ENCODE measurements at regions not wholly inside any gene's neighbourhood (a gene's known extent, or its start where the extent isn't known, plus 50 kb on each side); places are given as distances from the start of the nearest gene placed in this dataset.

- no peak overlapping the region for H3K4me3 ChIP-seq (ENCODE audit: control insufficient read depth in 2 of 3, extremely low read depth in 1 of 3, insufficient read depth in 2 of 3, low read depth in 1 of 3, low read length in 3 of 3)
- H3K27ac ChIP-seq (ENCODE audit: control insufficient read depth, insufficient read depth, low read length): no peak overlapping the region
- DNase-seq (ENCODE audit: low read depth, low spot score): no peak
- no peak for TF ChIP-seq EZH2 (IDR thresholded peaks at IDR 0.05; ENCODE audit: low read length)
- TF ChIP-seq CTCF (optimal IDR thresholded peaks at IDR 0.05 in 1 of 3, IDR thresholded peaks at IDR 0.05 in 1 of 3, conservative IDR thresholded peaks at IDR 0.05 in 1 of 3; ENCODE audit: extremely low read depth in 1 of 3, insufficient read depth in 2 of 3, low read length in 3 of 3): no peak
- no peaks in the 10 kb centered on the region for H3K9me1 ChIP-seq (ENCODE audit: control insufficient read depth, extremely low read depth, insufficient read depth, low read length)
- H3K9me3 ChIP-seq (ENCODE audit: control insufficient read depth, low read depth, low read length): no peaks in the 10 kb centered on the region
- H3K27me3 ChIP-seq (ENCODE audit: control insufficient read depth, extremely low read depth, insufficient read depth, low read length): no peaks in the 10 kb centered on the region
- H3K4me2 ChIP-seq (ENCODE audit: control insufficient read depth, extremely low read depth, insufficient read depth, low read depth, low read length): no peak overlapping the region
- no peaks in the 10 kb centered on the region for H3K4me1 ChIP-seq (ENCODE audit: control insufficient read depth, extremely low read depth, insufficient read depth, low read length)
- H3K36me3 ChIP-seq (ENCODE audit: control insufficient read depth in 2 of 2, extremely low read depth in 1 of 2, insufficient read depth in 2 of 2, low read length in 2 of 2): no peaks in the 10 kb centered on the region
- FAIRE-seq: no peak
- H3K9ac ChIP-seq (ENCODE audit: control insufficient read depth, extremely low read depth, insufficient read depth, low read length): no peak overlapping the region
- dilution Hi-C loops (cut with MboI; ENCODE audit: extremely low pct_ligation_motif_present, low sequenced_read_pairs): no loop called here
- no peak overlapping the region for H2AFZ ChIP-seq (ENCODE audit: control insufficient read depth, low read length)
- H4K20me1 ChIP-seq (ENCODE audit: control insufficient read depth, extremely low read depth, insufficient read depth, low read length): no peaks in the 10 kb centered on the region
- no peaks in the 10 kb centered on the region for H3K79me2 ChIP-seq (ENCODE audit: control insufficient read depth, insufficient read depth, low read length)
Observed at GRCh38 chr2:128444121-128444771, 125.6 kb upstream of the HS6ST1 start.

GRCh38 chr2:128444816-128445522 lies 126.3 kb upstream of the HS6ST1 start:
- Histone ChIP-seq H3K36me3 (ENCODE audit: control insufficient read depth in 2 of 2, extremely low read depth in 1 of 2, insufficient read depth in 2 of 2, low read length in 2 of 2) (no peaks in the 10 kb centered on the region), H3K9me1 (ENCODE audit: control insufficient read depth, extremely low read depth, insufficient read depth, low read length) (no peaks in the 10 kb centered on the region), H3K9me3 (ENCODE audit: control insufficient read depth, low read depth, low read length) (no peaks in the 10 kb centered on the region), H4K20me1 (ENCODE audit: control insufficient read depth, extremely low read depth, insufficient read depth, low read length) (no peaks in the 10 kb centered on the region), H3K9ac (ENCODE audit: control insufficient read depth, extremely low read depth, insufficient read depth, low read length) (no peak overlapping the region), H3K27ac (ENCODE audit: control insufficient read depth, insufficient read depth, low read length) (no peak overlapping the region), H3K27me3 (ENCODE audit: control insufficient read depth, extremely low read depth, insufficient read depth, low read length) (no peaks in the 10 kb centered on the region), H3K4me1 (ENCODE audit: control insufficient read depth, extremely low read depth, insufficient read depth, low read length) (no peaks in the 10 kb centered on the region), H3K4me2 (ENCODE audit: control insufficient read depth, extremely low read depth, insufficient read depth, low read depth, low read length) (no peak overlapping the region), H3K4me3 (ENCODE audit: control insufficient read depth in 2 of 3, extremely low read depth in 1 of 3, insufficient read depth in 2 of 3, low read depth in 1 of 3, low read length in 3 of 3) (no peak overlapping the region), H3K79me2 (ENCODE audit: control insufficient read depth, insufficient read depth, low read length) (no peaks in the 10 kb centered on the region), H2AFZ (ENCODE audit: control insufficient read depth, low read length) (no peak overlapping the region)
- dilution Hi-C loops (cut with MboI; ENCODE audit: extremely low pct_ligation_motif_present, low sequenced_read_pairs): no loop called here
- TF ChIP-seq CTCF (optimal IDR thresholded peaks at IDR 0.05 in 1 of 3, IDR thresholded peaks at IDR 0.05 in 1 of 3, conservative IDR thresholded peaks at IDR 0.05 in 1 of 3; ENCODE audit: extremely low read depth in 1 of 3, insufficient read depth in 2 of 3, low read length in 3 of 3) (no peak), EZH2 (IDR thresholded peaks at IDR 0.05; ENCODE audit: low read length) (no peak)
- no peak for FAIRE-seq
- DNase-seq (ENCODE audit: low read depth, low spot score): no peak
